ENCODE measurements at regions not wholly inside any gene's neighbourhood (a gene's known extent, or its start where the extent isn't known, plus 50 kb on each side); places are given as distances from the start of the nearest gene placed in this dataset.

GRCh38 chr5:100452126-100452525 lies 83.0 kb upstream of the FAM174A start:
- POLR2A ChIA-PET: no interaction called here
- CTCF ChIA-PET: no interaction called here
- H3K36me3 Mint-ChIP-seq (ENCODE audit: low read depth): no peaks in the 10 kb centered on the region

DNA sequence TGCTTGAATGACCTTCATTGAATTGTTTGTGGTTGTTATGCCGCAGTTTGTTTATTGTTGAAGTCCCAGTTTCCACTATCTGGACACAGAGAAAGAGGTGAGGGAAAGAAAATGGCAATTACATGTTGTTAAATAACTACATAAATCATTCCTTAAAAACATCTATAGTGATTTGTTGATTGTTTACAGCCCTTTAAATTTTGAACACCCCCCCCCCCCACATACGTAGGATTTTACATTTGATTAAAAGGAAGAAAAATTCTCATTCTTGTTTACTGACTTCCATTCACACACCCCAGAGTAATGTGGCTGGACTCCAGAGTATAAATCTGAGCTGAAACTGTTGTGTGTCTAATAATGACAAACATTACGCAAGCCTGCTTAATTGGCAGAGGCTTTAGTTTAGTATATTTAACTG lies 87.1 kb upstream of the FAM174A start:
- no peak for TF ChIP-seq CTCF (IDR thresholded peaks at IDR 0.05)
- Mint-ChIP-seq H3K4me1 (ENCODE audit: low read depth) (no peaks in the 10 kb centered on the region), H3K4me3 (no peak overlapping the region), H3K9me3 (no peaks in the 10 kb centered on the region), H3K27ac (no peak overlapping the region), H3K36me3 (ENCODE audit: low read depth) (no peaks in the 10 kb centered on the region), H3K27me3 (no peaks in the 10 kb centered on the region)
- DNase-seq: no peak
- intact Hi-C loops (cut with micrococcal nuclease): no loop called here
- no peak for ATAC-seq
- ChIA-PET POLR2A (no interaction called here), CTCF (no interaction called here)

More at GRCh38 chr5:100452126-100452525, 83.0 kb upstream of the FAM174A start:
- Mint-ChIP-seq H3K4me3 (no peak overlapping the region), H3K27me3 (no peaks in the 10 kb centered on the region), H3K9me3 (no peaks in the 10 kb centered on the region), H3K27ac (no peak overlapping the region), H3K4me1 (ENCODE audit: low read depth) (no peaks in the 10 kb centered on the region)
- intact Hi-C loops (cut with micrococcal nuclease): no loop called here
- TF ChIP-seq CTCF (IDR thresholded peaks at IDR 0.05): no peak
- DNase-seq (no peak), ATAC-seq (no peak)

DNA sequence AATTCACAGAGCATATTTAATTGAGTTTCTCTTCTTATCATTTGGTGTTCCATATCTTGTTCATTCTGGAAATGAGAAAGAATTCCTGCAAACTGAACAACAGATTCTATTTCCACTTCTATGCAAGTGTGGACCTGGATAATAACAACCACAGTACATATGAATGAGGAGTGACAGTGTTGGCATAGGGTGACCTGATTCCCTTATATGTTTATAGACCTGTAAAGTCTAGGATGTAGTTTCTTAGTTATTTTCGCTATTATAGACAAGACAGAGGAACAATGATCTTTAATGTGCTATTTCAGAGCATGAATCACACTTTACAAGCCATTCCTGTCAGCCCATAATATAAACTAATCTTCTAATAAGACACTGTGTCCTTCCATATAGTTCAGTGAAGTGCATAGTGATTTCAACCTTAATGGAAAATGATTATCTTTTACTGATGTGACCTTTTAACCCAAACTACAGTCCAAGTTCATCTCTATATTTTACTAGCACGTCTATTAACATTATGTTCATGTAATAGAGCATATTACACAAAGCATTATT lies 88.2 kb upstream of the FAM174A start:
- ChIA-PET CTCF (no interaction called here), POLR2A (no interaction called here)
- ATAC-seq (no peak), DNase-seq (no peak)
- no peaks in the 10 kb centered on the region for H3K4me1 Mint-ChIP-seq (ENCODE audit: low read depth)
- H3K27me3 Mint-ChIP-seq: peaks cover 1% of the 10 kb centered on the region
- H3K27ac Mint-ChIP-seq: no peak overlapping the region
- H3K36me3 Mint-ChIP-seq (ENCODE audit: low read depth): no peaks in the 10 kb centered on the region
- no peaks in the 10 kb centered on the region for H3K9me3 Mint-ChIP-seq
- no peak overlapping the region for H3K4me3 Mint-ChIP-seq
- intact Hi-C loops (cut with micrococcal nuclease): no loop called here
- TF ChIP-seq CTCF (IDR thresholded peaks at IDR 0.05): no peak

DNA sequence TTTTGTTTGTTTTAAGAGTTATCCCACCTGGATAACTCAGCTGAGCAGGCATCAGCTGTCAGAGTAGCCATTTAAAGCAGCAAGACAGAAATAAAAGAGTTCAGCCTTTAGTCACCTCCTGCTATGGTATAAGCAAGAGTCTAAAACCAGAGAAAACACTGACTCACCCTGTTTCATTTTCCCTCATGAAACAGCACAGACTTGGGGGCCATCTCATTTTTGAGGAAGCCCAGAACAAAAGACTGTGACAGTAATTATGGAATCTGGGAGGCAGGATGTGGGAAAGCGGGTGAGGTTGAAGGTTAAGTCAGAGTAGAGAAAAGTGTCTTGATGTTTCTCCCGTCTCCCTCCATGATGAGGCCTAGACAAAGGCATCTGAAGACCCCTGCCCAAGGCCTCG lies 90.2 kb upstream of the FAM174A start:
- no peak overlapping the region for H3K27ac Mint-ChIP-seq
- CTCF ChIA-PET: interaction anchor here (0.7 kb wide), 1 partner anchor 14 kb away, joined by 3 read pairs; no protein-coding TSS in a partner anchor
- no peak for DNase-seq
- intact Hi-C loops (cut with micrococcal nuclease): no loop called here
- no peak for TF ChIP-seq CTCF (IDR thresholded peaks at IDR 0.05)
- POLR2A ChIA-PET: no interaction called here
- peaks cover 5% of the 10 kb centered on the region for H3K27me3 Mint-ChIP-seq
- ATAC-seq: no peak
- H3K4me3 Mint-ChIP-seq: no peak overlapping the region
- H3K36me3 Mint-ChIP-seq (ENCODE audit: low read depth): no peaks in the 10 kb centered on the region
- no peaks in the 10 kb centered on the region for H3K4me1 Mint-ChIP-seq (ENCODE audit: low read depth)
- H3K9me3 Mint-ChIP-seq: no peaks in the 10 kb centered on the region

DNA sequence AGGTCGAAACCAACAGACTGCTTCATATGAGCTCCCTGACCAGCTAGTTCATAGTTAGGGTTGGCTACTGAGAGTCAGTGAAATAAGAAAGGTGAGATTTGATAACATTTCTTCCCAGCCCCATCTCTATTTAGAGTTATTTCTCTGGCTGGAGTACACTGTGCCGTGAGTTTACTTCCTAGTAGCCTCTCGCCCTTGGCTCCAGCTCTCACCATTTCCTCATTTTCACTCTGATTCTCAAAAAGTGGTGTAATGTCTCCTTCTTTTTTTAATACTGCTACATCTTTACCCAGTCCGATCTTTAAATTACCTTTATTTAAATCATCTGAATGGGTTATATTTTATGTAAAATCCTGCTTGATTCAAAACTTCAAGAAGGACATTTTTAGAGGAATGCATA lies 100.4 kb upstream of the FAM174A start:
- Mint-ChIP-seq H3K4me1 (ENCODE audit: low read depth) (no peaks in the 10 kb centered on the region), H3K9me3 (no peaks in the 10 kb centered on the region), H3K27me3 (no peaks in the 10 kb centered on the region), H3K36me3 (ENCODE audit: low read depth) (no peaks in the 10 kb centered on the region), H3K27ac (no peak overlapping the region), H3K4me3 (no peak overlapping the region)
- no peak for TF ChIP-seq CTCF (IDR thresholded peaks at IDR 0.05)
- ChIA-PET CTCF (no interaction called here), POLR2A (no interaction called here)
- ATAC-seq: no peak
- intact Hi-C loops (cut with micrococcal nuclease): loop anchor here (5.0 kb wide), 1 partner anchor 957 kb away; no protein-coding TSS in a partner anchor
- DNase-seq: no peak

All from activated CD8-positive, alpha-beta T cell treated with anti-CD3 and anti-CD28 coated beads for 36 hours (primary cell).